ENCODE measurements at regions not wholly inside any gene's neighbourhood (a gene's known extent, or its start where the extent isn't known, plus 50 kb on each side); places are given as distances from the start of the nearest gene placed in this dataset.

DNA sequence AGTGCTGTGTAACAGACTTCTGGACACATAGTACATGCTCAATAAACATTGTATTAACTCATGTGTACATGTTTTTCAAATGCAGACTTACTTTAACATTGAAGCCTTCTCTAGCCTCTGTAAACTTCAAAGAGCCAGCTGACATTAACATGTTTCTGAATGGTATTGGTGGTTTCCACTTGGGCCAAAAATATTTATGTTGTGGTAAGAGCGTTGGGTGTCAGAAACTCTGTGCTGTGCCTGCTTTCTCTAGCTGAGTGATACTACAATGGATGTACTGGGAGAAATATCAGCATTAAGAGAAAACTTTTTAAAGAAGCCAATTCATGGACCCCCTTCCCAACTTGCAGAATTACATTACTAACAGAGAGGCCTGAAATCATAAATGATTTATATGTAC is 1951.7 kb downstream of the TP53TG3F start:
- TF ChIP-seq, protein P1, sequence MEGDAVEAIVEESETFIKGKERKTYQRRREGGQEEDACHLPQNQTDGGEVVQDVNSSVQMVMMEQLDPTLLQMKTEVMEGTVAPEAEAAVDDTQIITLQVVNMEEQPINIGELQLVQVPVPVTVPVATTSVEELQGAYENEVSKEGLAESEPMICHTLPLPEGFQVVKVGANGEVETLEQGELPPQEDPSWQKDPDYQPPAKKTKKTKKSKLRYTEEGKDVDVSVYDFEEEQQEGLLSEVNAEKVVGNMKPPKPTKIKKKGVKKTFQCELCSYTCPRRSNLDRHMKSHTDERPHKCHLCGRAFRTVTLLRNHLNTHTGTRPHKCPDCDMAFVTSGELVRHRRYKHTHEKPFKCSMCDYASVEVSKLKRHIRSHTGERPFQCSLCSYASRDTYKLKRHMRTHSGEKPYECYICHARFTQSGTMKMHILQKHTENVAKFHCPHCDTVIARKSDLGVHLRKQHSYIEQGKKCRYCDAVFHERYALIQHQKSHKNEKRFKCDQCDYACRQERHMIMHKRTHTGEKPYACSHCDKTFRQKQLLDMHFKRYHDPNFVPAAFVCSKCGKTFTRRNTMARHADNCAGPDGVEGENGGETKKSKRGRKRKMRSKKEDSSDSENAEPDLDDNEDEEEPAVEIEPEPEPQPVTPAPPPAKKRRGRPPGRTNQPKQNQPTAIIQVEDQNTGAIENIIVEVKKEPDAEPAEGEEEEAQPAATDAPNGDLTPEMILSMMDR (optimal IDR thresholded peaks at IDR 0.05 in 1 of 3, IDR thresholded peaks at IDR 0.05 in 1 of 3, conservative IDR thresholded peaks at IDR 0.05 in 1 of 3; ENCODE audit: extremely low read depth in 1 of 3, insufficient read depth in 2 of 3, low read length in 3 of 3), result no peak
- no peak for TF ChIP-seq EZH2 (IDR thresholded peaks at IDR 0.05; ENCODE audit: low read length)

Data from keratinocyte (primary cell).